Gastroesophageal sphincter (tissue), 3 donors: ENCODE measurements at regions not wholly inside any gene's neighbourhood (a gene's known extent, or its start where the extent isn't known, plus 50 kb on each side); places are given as distances from the start of the nearest gene placed in this dataset.

Experiments used
- CTCF ChIP-seq, 4 experiments: fragments of 200-600 bp in 2 of 4; fragments of 450-650 bp in 2 of 4; sonication (generic) in 1 of 4; IDR thresholded peaks; one replicate each; pipeline ENCODE4 v1.5.1; 2017 to 2019; ENCODE audit warnings: antibody characterized with exemption in 4 of 4, mild to moderate bottlenecking in 2 of 4, moderate library complexity in 2 of 4
- POLR2A ChIP-seq, 2 donors: fragments of 450-650 bp; IDR thresholded peaks; one replicate each; pipeline ENCODE4 v1.6.1; 2017; ENCODE audit warnings: antibody characterized with exemption in 2 of 2, mild to moderate bottlenecking in 2 of 2, moderate library complexity in 1 of 2
- POLR2AphosphoS5 ChIP-seq: sonication (generic); formaldehyde crosslinking; IDR thresholded peaks from one replicate; pipeline ENCODE4 v1.6.1; 2017; ENCODE audit warnings: antibody characterized with exemption

GRCh38 chr14:89015016-89015415, 190.6 kb downstream of the TTC8 start:
- TF ChIP-seq CTCF (IDR thresholded peaks at IDR 0.05) (no peak), POLR2AphosphoS5 (no peak), POLR2A (IDR thresholded peaks at IDR 0.05) (no peak)
